ENCODE measurements at regions not wholly inside any gene's neighbourhood (a gene's known extent, or its start where the extent isn't known, plus 50 kb on each side); places are given as distances from the start of the nearest gene placed in this dataset.
A peak's percentile ranks its signal among the peaks of the same experiment; 100 is the strongest.

- Histone ChIP-seq H3K36me3 (ENCODE audit: control insufficient read depth in 4 of 4, insufficient read depth in 3 of 4, low read depth in 1 of 4, low read length in 3 of 4) (no peaks in the 10 kb centered on the region), H3K9me3 (ENCODE audit: control insufficient read depth in 4 of 4, low read length in 3 of 4) (no peaks in the 10 kb centered on the region), H3K27ac (ENCODE audit: low read depth in 1 of 2, low read length in 2 of 2) (no peak overlapping the region), H3K27me3 (ENCODE audit: control insufficient read depth in 4 of 4, insufficient read depth in 4 of 4, low read length in 3 of 4) (no peaks in the 10 kb centered on the region), H3K4me1 (ENCODE audit: control insufficient read depth in 4 of 4, insufficient read depth in 4 of 4, low read length in 3 of 4) (peaks cover 8 to 10% (median 10%) of the 10 kb centered on the region in 4 donors), H3K9ac (ENCODE audit: low read depth in 1 of 2, low read length in 2 of 2) (no peak overlapping the region), H3K4me3 (ENCODE audit: low read depth in 1 of 3, low read length in 3 of 3) (no peak overlapping the region)
- TF ChIP-seq RAD21 (IDR thresholded peaks at IDR 0.05) (peak; percentile 62 to 83), YY1 (IDR thresholded peaks at IDR 0.05) (no peak), CTCF (IDR thresholded peaks at IDR 0.05; ENCODE audit: low read depth, low read length, missing input control) (peak; percentile 74)
- TF ChIP-seq, protein P1, sequence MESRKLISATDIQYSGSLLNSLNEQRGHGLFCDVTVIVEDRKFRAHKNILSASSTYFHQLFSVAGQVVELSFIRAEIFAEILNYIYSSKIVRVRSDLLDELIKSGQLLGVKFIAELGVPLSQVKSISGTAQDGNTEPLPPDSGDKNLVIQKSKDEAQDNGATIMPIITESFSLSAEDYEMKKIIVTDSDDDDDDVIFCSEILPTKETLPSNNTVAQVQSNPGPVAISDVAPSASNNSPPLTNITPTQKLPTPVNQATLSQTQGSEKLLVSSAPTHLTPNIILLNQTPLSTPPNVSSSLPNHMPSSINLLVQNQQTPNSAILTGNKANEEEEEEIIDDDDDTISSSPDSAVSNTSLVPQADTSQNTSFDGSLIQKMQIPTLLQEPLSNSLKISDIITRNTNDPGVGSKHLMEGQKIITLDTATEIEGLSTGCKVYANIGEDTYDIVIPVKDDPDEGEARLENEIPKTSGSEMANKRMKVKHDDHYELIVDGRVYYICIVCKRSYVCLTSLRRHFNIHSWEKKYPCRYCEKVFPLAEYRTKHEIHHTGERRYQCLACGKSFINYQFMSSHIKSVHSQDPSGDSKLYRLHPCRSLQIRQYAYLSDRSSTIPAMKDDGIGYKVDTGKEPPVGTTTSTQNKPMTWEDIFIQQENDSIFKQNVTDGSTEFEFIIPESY (IDR thresholded peaks at IDR 0.05), result no peak
- DNase-seq (ENCODE audit: low spot score), result peak; percentile 55
- WGBS, result 74% methylated on average over 9 of the region's 9 CpGs
Measured at GRCh38 chr7:41002741-41003610, 699.9 kb downstream of the INHBA start.

- WGBS, result 95% methylated on average over 5 of the region's 5 CpGs
- no peaks in the 10 kb centered on the region for H3K9me3 ChIP-seq (ENCODE audit: control insufficient read depth in 4 of 4, low read length in 3 of 4)
- H3K27ac ChIP-seq (ENCODE audit: low read depth in 1 of 2, low read length in 2 of 2), result no peak overlapping the region
- H3K36me3 ChIP-seq (ENCODE audit: control insufficient read depth in 4 of 4, insufficient read depth in 3 of 4, low read depth in 1 of 4, low read length in 3 of 4), result no peaks in the 10 kb centered on the region
- no peaks in the 10 kb centered on the region for H3K4me1 ChIP-seq (ENCODE audit: control insufficient read depth in 4 of 4, insufficient read depth in 4 of 4, low read length in 3 of 4)
- H3K4me3 ChIP-seq (ENCODE audit: low read depth in 1 of 3, low read length in 3 of 3), result no peak overlapping the region
- no peak for TF ChIP-seq FOXA2 (IDR thresholded peaks at IDR 0.05)
- no peak for TF ChIP-seq HNF4A (conservative IDR thresholded peaks at IDR 0.05)
- no peak for TF ChIP-seq NR2F2 (IDR thresholded peaks at IDR 0.05)
- no peak for DNase-seq (ENCODE audit: low spot score)
- H3K27me3 ChIP-seq (ENCODE audit: control insufficient read depth in 4 of 4, insufficient read depth in 4 of 4, low read length in 3 of 4), result no peaks in the 10 kb centered on the region
- H3K9ac ChIP-seq (ENCODE audit: low read depth in 1 of 2, low read length in 2 of 2), result no peak overlapping the region
Measured at GRCh38 chr7:41000042-41000441, 702.8 kb downstream of the INHBA start.

- no peak overlapping the region for H3K9ac ChIP-seq (ENCODE audit: low read depth in 1 of 2, low read length in 2 of 2)
- H3K36me3 ChIP-seq (ENCODE audit: control insufficient read depth in 4 of 4, insufficient read depth in 3 of 4, low read depth in 1 of 4, low read length in 3 of 4), result no peaks in the 10 kb centered on the region
- 62% methylated on average over 5 of the region's 5 CpGs for WGBS
- TF ChIP-seq GABPA (IDR thresholded peaks at IDR 0.05 in 1 of 2, conservative IDR thresholded peaks at IDR 0.05 in 1 of 2) (no peak), NR2F2 (IDR thresholded peaks at IDR 0.05) (no peak), RAD21 (IDR thresholded peaks at IDR 0.05) (no peak), FOXA2 (IDR thresholded peaks at IDR 0.05) (no peak), EGR1 (IDR thresholded peaks at IDR 0.05; ENCODE audit: low read depth in 2 of 2) (no peak), REST (IDR thresholded peaks at IDR 0.05) (no peak), SP1 (IDR thresholded peaks at IDR 0.05) (no peak), YY1 (IDR thresholded peaks at IDR 0.05) (no peak), FOXA1 (IDR thresholded peaks at IDR 0.05) (no peak), JUND (IDR thresholded peaks at IDR 0.05) (no peak)
- TF ChIP-seq, protein P2, sequence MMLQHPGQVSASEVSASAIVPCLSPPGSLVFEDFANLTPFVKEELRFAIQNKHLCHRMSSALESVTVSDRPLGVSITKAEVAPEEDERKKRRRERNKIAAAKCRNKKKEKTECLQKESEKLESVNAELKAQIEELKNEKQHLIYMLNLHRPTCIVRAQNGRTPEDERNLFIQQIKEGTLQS (IDR thresholded peaks at IDR 0.05), result no peak
- TF ChIP-seq, protein P1 (IDR thresholded peaks at IDR 0.05), result no peak
- TF ChIP-seq, protein P3, sequence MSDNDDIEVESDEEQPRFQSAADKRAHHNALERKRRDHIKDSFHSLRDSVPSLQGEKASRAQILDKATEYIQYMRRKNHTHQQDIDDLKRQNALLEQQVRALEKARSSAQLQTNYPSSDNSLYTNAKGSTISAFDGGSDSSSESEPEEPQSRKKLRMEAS (IDR thresholded peaks at IDR 0.05), result no peak
Measured at GRCh38 chr7:40996233-40996677, 706.6 kb downstream of the INHBA start.

More at GRCh38 chr7:40996233-40996677, 706.6 kb downstream of the INHBA start:
- Histone ChIP-seq H3K27ac (ENCODE audit: low read depth in 1 of 2, low read length in 2 of 2) (no peak overlapping the region), H3K27me3 (ENCODE audit: control insufficient read depth in 4 of 4, insufficient read depth in 4 of 4, low read length in 3 of 4) (no peaks in the 10 kb centered on the region), H3K4me1 (ENCODE audit: control insufficient read depth in 4 of 4, insufficient read depth in 4 of 4, low read length in 3 of 4) (no peaks in the 10 kb centered on the region), H3K9me3 (ENCODE audit: control insufficient read depth in 4 of 4, low read length in 3 of 4) (no peaks in the 10 kb centered on the region), H3K4me3 (ENCODE audit: low read depth in 1 of 3, low read length in 3 of 3) (no peak overlapping the region)
- no peak for DNase-seq (ENCODE audit: low spot score)

Data from liver (tissue), 8 donors.